SJCRH30 (cell line): ENCODE measurements at regions not wholly inside any gene's neighbourhood (a gene's known extent, or its start where the extent isn't known, plus 50 kb on each side); places are given as distances from the start of the nearest gene placed in this dataset.
A peak's percentile ranks its signal among the peaks of the same experiment; 100 is the strongest.
"Not testable (repeated sequence)": the region's sequence is repeated elsewhere in the genome, so short reads cannot be mapped to it uniquely, and the experiment has no call there.

Source experiments
- DNase-seq, 2 experiments: peaks; one replicate each; pipeline ENCODE4 v3.0.0-alpha.2; 2015 to 2020
- H3K27ac ChIP-seq: fragments of 250-450 bp; sonication (Bioruptor Pico); 2 replicates; pipeline ENCODE4 v1.5.1; 2020; ENCODE audit warnings: mild to moderate bottlenecking, moderate library complexity
- H3K27me3 ChIP-seq: fragments of 250-450 bp; sonication (Bioruptor Pico); 2 replicates; pipeline ENCODE4 v1.5.1; 2020; ENCODE audit warnings: mild to moderate bottlenecking, moderate library complexity
- H3K36me3 ChIP-seq: fragments of 250-450 bp; sonication (Bioruptor Pico); 2 replicates; pipeline ENCODE4 v1.5.1; 2020; ENCODE audit warnings: mild to moderate bottlenecking, moderate library complexity
- H3K4me1 ChIP-seq: fragments of 250-450 bp; sonication (Bioruptor Pico); 2 replicates; pipeline ENCODE4 v1.5.1; 2020; ENCODE audit warnings: mild to moderate bottlenecking, moderate library complexity
- H3K4me3 ChIP-seq: fragments of 250-450 bp; sonication (Bioruptor Pico); 2 replicates; pipeline ENCODE4 v1.5.1; 2020; ENCODE audit warnings: mild to moderate bottlenecking, moderate library complexity
- H3K9me3 ChIP-seq: fragments of 250-450 bp; sonication (Bioruptor Pico); replicated peaks from 2 replicates; pipeline ENCODE4 v1.5.1; 2020; ENCODE audit warnings: mild to moderate bottlenecking, moderate library complexity

DNA sequence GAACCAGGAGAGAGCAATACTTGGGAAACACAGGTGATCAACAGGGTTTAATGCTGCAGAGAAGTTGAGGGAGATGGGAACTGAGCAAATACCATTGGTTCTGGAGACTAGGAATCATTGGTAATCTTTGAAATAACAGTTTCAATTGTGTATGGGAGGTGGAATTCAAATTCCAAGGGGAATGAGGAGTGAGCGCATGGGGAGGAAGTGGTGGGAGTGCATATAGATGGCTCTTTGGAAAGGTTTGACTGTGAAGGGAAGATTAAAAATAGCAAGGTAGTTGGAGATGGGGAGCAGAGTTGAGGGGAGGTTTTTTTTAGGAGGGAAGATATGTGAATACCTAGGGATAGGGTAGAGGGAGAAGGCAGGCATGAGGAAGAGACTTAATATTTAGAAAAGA lies 51.1 kb upstream of the ROPN1 start:
- Histone ChIP-seq H3K27me3 (no peaks in the 10 kb centered on the region), H3K27ac (no peak overlapping the region), H3K9me3 (no peaks in the 10 kb centered on the region), H3K4me1 (no peaks in the 10 kb centered on the region), H3K36me3 (no peaks in the 10 kb centered on the region), H3K4me3 (no peak overlapping the region)
- no peak for DNase-seq

DNA sequence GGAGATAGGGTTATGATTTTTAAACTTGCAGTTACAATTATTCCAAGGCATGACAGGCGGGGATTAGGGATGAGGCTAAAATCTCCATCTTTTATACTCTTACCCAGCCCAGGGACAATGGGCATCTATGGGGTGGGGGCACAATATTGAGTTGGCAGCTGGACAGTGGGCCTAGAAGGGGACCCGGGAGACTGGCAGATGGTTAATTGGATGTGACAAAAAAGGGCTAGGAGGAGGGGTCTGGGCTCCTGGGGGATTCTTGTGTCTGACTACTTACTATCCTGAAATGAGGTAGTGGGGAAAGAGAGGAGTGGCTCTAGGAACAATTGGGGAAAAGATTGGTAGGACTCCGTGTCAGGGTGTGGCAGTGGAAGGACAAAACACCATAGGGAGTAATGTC lies 53.0 kb upstream of the ROPN1 start:
- no peaks in the 10 kb centered on the region for H3K9me3 ChIP-seq
- no peaks in the 10 kb centered on the region for H3K27me3 ChIP-seq
- no peak overlapping the region for H3K27ac ChIP-seq

DNA sequence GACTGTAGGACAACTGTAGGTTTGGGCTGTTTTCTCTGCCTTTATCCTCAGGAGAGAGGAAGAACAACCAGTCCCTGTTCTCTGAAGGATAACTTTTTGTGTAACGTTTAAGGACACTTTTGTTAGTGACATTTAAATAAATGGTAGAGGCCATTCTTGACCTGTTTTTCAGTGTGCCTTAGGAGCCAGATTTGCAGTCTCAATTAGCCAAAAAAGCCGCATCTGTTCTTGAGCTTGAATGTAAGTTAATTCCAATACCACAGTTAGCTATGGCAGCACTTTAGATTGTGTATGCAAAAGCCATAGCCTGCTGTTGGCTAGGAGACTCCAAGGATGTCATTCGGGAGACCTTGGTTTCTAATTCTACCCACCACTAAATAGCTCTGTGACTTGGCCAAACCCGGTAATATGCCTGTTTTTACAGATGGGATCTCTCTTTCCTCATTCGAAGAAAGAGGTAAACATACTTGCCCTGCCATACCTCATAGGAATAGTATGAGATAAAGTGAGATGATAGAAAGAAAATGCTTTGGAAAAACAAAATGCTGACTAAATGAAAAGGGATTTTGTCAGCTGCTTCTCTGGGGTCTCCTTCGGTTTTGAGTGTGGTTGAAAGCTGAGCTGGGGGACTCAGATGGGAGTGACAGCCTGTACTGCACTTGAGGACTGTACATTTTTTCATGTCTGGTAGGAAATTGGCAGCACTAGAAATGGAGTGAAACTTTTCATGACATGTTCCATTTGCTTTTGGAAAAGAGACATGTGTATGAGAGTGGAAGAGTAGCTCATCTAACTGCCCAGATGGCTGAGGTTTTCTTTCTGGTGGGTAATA lies 57.3 kb upstream of the ROPN1 start:
- DNase-seq = peak; percentile 35 to 51
- no peak overlapping the region for H3K4me3 ChIP-seq

More for the DNA sequence above, 53.0 kb upstream of the ROPN1 start:
- no peak for DNase-seq
- H3K4me1 ChIP-seq = peaks cover 7% of the 10 kb centered on the region
- H3K36me3 ChIP-seq = no peaks in the 10 kb centered on the region
- no peak overlapping the region for H3K4me3 ChIP-seq

DNA sequence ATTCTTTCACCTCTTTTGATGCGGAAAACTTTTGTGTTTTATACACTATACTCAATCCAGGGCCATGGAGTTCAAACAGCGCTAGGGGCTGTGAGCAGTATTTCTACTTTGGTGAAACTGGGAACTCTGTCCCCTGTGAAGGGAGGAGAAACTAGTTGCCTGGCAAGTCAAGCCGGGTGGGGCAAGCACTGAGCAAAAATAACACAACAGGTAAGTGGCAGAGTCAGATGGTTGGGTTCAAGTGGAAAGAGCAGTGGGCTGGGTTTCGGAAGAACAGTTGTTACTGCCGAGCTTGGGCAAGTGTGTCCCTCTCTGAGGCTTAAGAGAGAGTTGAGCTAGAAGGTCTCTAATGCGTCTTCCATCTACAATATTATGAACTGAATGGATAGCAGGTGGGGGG lies 59.7 kb upstream of the ROPN1 start:
- Histone ChIP-seq H3K4me1 (peaks cover 9% of the 10 kb centered on the region), H3K27me3 (no peaks in the 10 kb centered on the region), H3K27ac (no peak overlapping the region), H3K9me3 (no peaks in the 10 kb centered on the region), H3K4me3 (no peak overlapping the region), H3K36me3 (no peaks in the 10 kb centered on the region)
- DNase-seq = no peak

More for the DNA sequence above, 57.3 kb upstream of the ROPN1 start:
- peaks cover 9% of the 10 kb centered on the region for H3K4me1 ChIP-seq
- H3K27ac ChIP-seq = no peak overlapping the region
- no peaks in the 10 kb centered on the region for H3K36me3 ChIP-seq
- H3K9me3 ChIP-seq = no peaks in the 10 kb centered on the region
- H3K27me3 ChIP-seq = no peaks in the 10 kb centered on the region

GRCh38 chr3:124053871-124054270 lies 61.9 kb upstream of the ROPN1 start:
- Histone ChIP-seq H3K4me3 (no peak overlapping the region), H3K27me3 (no peaks in the 10 kb centered on the region)
- no peak for DNase-seq

DNA sequence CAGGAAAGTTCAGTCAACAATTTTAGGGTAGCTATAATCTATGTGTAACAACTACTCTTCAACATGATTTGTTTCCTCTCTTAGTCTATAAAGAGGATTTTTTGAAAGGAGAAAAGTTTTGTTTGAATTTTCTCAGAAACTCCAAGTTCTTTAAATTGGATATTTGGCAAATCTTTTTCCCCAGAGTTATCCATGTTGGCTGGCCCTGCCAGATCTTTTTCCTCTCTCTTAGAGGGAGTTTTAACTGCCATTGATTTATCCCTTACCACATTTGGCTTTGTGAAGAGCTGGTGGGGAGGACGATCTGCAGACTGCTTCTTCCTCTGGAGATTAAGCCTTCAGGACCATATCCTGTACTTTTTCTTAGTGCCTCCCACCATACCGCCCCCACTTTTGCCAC lies 64.9 kb upstream of the ROPN1 start:
- no peaks in the 10 kb centered on the region for H3K36me3 ChIP-seq
- H3K27me3 ChIP-seq = no peaks in the 10 kb centered on the region
- no peaks in the 10 kb centered on the region; the same call in 1 of the 2 replicates for H3K4me1 ChIP-seq
- no peak overlapping the region for H3K27ac ChIP-seq
- 0 out of 2 replicates have a peak, but pooled peaks cover 3% of the 10 kb centered on the region for H3K9me3 ChIP-seq
- no peak for DNase-seq
- no peak overlapping the region for H3K4me3 ChIP-seq

More at GRCh38 chr3:124053871-124054270, 61.9 kb upstream of the ROPN1 start:
- no peak overlapping the region for H3K27ac ChIP-seq
- peaks cover 9% of the 10 kb centered on the region for H3K4me1 ChIP-seq
- no peaks in the 10 kb centered on the region for H3K36me3 ChIP-seq
- H3K9me3 ChIP-seq = 0 out of 2 replicates have a peak, but pooled peaks cover 3% of the 10 kb centered on the region

DNA sequence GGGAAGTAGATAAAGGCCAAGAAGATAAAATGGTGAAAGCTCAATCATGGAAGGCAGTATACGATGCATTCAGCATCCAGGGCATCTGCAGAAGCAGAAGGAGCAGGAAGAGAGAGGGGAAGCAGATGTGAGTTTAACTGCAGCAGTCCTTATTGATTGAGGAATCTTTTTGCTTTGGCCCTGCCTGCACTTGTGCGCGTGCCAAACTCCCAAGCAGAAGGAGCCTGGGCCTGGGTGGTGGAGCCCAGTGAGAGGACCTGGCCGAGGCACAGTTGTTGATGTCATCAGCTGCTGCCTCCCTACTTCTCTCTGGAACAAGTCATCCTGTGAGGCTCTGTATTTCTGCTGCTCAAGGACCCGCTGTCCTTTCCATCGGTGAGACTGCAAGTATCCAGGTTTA lies 65.5 kb upstream of the ROPN1 start:
- no peaks in the 10 kb centered on the region; the same call in 1 of the 2 replicates for H3K4me1 ChIP-seq
- H3K27ac ChIP-seq = no peak overlapping the region
- no peak overlapping the region for H3K4me3 ChIP-seq
- no peak for DNase-seq
- H3K36me3 ChIP-seq = no peaks in the 10 kb centered on the region
- H3K9me3 ChIP-seq = 0 out of 2 replicates have a peak, but pooled peaks cover 3% of the 10 kb centered on the region
- H3K27me3 ChIP-seq = no peaks in the 10 kb centered on the region

DNA sequence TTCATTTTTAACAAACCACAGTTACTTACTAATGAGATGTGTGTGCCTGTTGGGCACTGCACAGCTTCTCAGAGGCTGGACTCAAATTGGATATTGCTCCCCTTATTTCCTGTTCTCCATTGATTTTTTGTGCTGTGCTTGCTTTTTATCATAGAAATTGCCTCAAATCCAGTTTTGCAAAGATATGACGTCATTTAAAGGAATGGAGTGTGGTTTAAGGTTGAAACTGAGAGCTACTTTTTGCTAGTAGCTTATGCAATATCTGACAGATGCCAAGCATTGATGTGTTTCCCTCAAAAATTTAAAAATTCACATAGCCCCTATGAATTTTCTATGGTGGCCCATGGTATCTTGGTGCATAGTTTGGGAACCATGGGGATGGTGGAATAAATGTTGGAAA lies 67.7 kb upstream of the ROPN1 start:
- Histone ChIP-seq H3K9me3 (0 out of 2 replicates have a peak, but pooled peaks cover 3% of the 10 kb centered on the region), H3K27me3 (no peaks in the 10 kb centered on the region), H3K36me3 (no peaks in the 10 kb centered on the region), H3K4me3 (no peak overlapping the region), H3K4me1 (no peaks in the 10 kb centered on the region; the same call in 1 of the 2 replicates), H3K27ac (no peak overlapping the region)
- DNase-seq = no peak

GRCh38 chr3:124063197-124063909 lies 71.4 kb upstream of the ROPN1 start:
- Histone ChIP-seq H3K27me3 (no peaks in the 10 kb centered on the region), H3K36me3 (no peaks in the 10 kb centered on the region), H3K4me1 (no peaks in the 10 kb centered on the region; the same call in 1 of the 2 replicates), H3K4me3 (no peak overlapping the region), H3K27ac (no peak overlapping the region), H3K9me3 (no peaks in the 10 kb centered on the region)
- peak in 1 of 2 experiments; percentile 12 for DNase-seq

GRCh38 chr3:124064050-124064449 lies 72.1 kb upstream of the ROPN1 start:
- no peaks in the 10 kb centered on the region for H3K36me3 ChIP-seq

DNA sequence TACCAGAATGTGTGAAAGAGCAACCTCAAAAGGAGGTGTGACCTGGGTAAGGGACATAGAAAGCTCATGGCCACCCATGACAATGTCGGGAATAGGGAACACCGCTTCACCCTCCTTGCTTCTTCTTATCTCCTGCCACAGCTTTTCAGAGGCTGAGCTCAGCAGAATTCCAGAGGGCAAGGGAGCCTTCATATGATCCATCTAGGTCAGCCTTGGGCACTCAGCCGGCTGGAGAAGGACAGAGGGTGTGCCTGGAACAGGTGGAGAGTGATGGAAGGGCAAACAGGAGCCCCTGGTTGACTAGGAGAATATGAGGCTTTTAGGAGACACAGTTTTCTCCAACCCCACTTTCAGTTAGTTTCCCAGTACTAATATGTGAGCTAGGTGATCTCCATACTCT lies 74.6 kb upstream of the ROPN1 start:
- not testable (repeated sequence) for H3K9me3 ChIP-seq, H3K36me3 ChIP-seq
- DNase-seq = peak; percentile 9 to 13

More at GRCh38 chr3:124064050-124064449, 72.1 kb upstream of the ROPN1 start:
- H3K4me3 ChIP-seq = no peak overlapping the region
- H3K27me3 ChIP-seq = no peaks in the 10 kb centered on the region
- H3K27ac ChIP-seq = no peak overlapping the region
- DNase-seq = no peak
- H3K9me3 ChIP-seq = no peaks in the 10 kb centered on the region
- no peaks in the 10 kb centered on the region; the same call in 1 of the 2 replicates for H3K4me1 ChIP-seq

DNA sequence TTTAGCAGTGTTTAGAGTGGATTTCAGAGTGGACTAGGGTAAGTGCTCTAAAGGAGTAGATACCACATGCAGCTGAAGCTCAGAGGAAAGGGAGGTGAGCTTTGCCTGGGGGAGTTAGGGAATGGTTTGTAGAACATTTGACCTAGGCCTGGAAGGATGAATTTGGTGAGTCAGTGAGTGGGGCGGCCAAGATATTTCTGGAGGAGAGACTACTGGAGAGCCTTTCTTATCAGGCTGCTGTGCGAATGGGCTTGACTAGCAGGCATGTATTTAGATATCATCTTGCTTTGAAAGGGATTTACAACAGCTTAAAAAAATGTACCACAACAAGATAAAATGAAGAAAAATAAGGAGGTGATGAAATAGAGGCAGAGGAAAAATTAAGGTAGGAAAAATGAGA lies 77.8 kb upstream of the ROPN1 start:
- not testable (repeated sequence) for H3K4me3 ChIP-seq, H3K4me1 ChIP-seq, H3K9me3 ChIP-seq, H3K36me3 ChIP-seq, H3K27me3 ChIP-seq, H3K27ac ChIP-seq
- peak in 1 of 2 experiments; percentile 24 for DNase-seq

More for the DNA sequence above, 74.6 kb upstream of the ROPN1 start:
- not testable (repeated sequence) for H3K27ac ChIP-seq, H3K4me1 ChIP-seq, H3K27me3 ChIP-seq, H3K4me3 ChIP-seq

GRCh38 chr3:124075090-124075489 lies 83.2 kb upstream of the ROPN1 start:
- H3K36me3 ChIP-seq, H3K4me3 ChIP-seq, H3K4me1 ChIP-seq, H3K27ac ChIP-seq, DNase-seq, H3K27me3 ChIP-seq, H3K9me3 ChIP-seq: not testable (repeated sequence)

DNA sequence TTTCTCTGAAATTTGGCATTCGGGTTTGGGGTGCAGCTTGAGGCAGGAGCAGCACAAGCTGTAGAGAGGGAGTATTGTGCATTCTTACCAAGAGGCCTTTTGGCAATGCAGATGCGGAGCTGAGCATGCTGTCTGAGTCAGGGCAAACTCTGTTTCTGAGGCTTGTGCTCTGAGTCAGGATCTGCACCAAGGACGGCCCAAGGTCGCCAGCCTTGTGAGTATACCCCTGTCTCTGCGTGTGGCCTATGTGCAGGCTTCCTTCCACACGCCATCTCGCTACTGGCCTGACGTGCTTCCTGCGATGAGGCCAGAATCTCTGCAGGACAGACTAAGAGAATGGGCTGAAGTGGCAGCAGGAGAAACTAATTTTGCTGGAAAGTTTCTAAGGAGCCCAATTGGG lies 83.8 kb upstream of the ROPN1 start:
- Histone ChIP-seq H3K4me1 (peaks cover 4% of the 10 kb centered on the region; the same call in 1 of the 2 replicates), H3K36me3 (no peaks in the 10 kb centered on the region), H3K9me3 (no peaks in the 10 kb centered on the region), H3K4me3 (no peak overlapping the region), H3K27me3 (no peaks in the 10 kb centered on the region), H3K27ac (no peak overlapping the region)
- DNase-seq = no peak

- Histone ChIP-seq H3K4me3 (no peak overlapping the region), H3K36me3 (no peaks in the 10 kb centered on the region), H3K27ac (no peak overlapping the region), H3K27me3 (no peaks in the 10 kb centered on the region), H3K4me1 (peaks cover 4% of the 10 kb centered on the region; the same call in 1 of the 2 replicates), H3K9me3 (no peaks in the 10 kb centered on the region)
- DNase-seq = no peak
Measured at GRCh38 chr3:124076235-124076634, 84.3 kb upstream of the ROPN1 start.
